NCI-H748 (cell line): ENCODE measurements at regions not wholly inside any gene's neighbourhood (a gene's known extent, or its start where the extent isn't known, plus 50 kb on each side); places are given as distances from the start of the nearest gene placed in this dataset.

Experiments used
- DNase-seq: peaks from one replicate; lab custom pipeline; 2025; ENCODE audit not compliant: unreplicated experiment; lab: John Stamatoyannopoulos, UW

DNA sequence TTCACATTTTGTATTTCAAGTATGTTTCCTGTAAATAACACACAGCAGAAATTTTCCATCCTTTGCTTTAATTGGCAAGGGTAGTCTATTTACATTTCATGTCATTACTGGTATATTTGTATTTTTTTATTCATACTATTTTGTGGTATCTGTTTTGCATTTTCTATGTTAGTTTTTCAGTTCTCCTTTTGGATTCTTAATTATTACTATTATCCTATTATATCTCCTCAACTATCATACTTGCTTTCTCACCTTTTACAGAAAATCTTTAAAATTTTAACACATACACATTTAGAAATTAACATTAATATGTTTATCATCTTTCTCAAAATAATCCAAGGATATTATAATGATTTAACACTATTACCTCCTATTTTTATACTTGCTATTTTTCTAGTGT is 918.3 kb upstream of the MAP3K7 start:
- DNase-seq = no peak

GRCh38 chr6:91501930-91502329 is 915.1 kb upstream of the MAP3K7 start:
- no peak for DNase-seq

GRCh38 chr6:91500689-91501303 is 913.9 kb upstream of the MAP3K7 start:
- no peak for DNase-seq

DNA sequence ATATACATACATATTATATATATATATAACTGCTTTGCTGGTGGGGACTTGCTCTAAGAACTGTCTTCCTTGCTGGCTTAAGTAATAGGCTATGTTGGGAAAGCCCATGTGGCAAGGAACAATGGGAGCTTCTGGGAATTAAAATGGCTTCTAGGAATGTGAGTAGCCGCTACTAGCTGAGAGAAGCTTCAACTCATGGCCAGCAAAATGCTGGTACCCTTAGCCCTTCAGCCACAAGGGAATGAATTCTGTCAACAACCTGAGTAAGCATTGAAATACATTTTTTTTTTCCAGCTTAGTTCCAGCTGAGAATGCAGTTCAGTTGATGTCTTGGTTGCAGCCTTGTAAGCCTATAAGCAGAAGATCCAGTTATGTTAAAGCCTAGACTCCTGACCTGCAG is 911.7 kb upstream of the MAP3K7 start:
- DNase-seq = no peak

DNA sequence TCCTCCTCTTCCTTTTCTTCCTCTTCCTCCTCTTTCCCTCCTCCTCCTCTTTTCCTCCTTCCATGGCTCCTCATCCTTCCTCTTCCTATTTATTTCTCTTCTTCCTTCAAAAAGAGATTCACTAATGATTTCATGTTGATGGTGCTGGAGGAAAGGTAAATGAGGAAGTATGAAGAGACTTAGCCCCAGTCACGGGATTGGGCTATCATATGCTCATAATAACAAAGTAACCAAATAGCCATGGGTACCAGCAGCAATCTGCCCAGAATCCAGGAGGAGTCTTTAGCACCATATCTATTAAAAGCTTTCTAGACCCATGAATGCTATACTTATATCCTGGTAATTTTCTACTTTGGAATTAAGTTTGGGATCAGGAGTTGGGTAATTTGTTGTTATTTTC is 910.9 kb upstream of the MAP3K7 start:
- DNase-seq = no peak

DNA sequence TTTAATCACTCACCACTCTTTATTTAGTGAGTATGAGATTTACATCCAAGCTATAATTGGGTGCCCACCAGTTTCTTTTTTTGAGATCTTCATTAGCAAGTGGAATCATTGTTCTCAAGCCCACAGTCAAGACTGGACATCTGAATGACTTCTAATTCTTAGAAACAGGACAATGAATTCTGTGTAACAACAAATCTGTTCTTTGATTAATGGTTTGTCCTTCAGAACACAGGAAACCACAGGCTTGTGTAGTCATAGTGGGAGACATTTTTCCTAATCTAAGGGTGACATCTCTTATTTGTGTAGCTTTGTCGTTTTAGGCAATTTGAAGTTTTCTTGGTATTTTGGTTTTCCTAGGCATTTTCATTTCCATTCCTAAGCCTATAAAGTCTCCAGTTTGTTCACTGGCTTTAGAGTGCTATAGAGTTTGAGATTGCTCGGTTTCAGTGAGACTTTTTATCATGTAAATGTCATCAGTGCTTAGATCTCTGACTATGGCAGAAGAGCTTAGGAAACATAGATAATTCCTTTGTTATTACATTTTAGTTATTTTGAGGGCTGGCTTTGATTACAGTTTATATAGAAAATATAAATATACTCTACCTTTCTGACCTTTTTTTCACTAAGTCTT is 903.9 kb upstream of the MAP3K7 start:
- no peak for DNase-seq

- no peak for DNase-seq
These were observed 901.0 kb upstream of the MAP3K7 start for GRCh38 chr6:91487696-91488392.

DNA sequence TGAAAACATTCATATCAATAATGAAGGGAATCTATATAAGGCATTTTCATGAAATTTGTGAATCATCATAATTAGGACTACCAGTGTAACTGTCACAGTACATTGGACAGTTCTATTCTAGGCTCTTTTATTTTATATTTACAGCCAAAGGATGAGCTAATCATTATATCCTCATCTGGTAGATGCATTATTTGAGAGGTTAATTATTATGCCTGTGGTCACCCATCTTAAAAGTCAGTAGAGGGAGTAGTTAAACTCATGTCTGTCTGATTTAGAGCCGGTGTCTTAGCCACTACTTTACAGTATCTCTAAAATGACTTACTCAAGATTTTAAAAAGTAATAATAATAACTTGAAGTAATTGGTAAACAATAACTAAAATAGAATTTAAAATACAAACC is 899.3 kb upstream of the MAP3K7 start:
- DNase-seq = no peak

GRCh38 chr6:91485047-91485446 is 898.2 kb upstream of the MAP3K7 start:
- DNase-seq = no peak

DNA sequence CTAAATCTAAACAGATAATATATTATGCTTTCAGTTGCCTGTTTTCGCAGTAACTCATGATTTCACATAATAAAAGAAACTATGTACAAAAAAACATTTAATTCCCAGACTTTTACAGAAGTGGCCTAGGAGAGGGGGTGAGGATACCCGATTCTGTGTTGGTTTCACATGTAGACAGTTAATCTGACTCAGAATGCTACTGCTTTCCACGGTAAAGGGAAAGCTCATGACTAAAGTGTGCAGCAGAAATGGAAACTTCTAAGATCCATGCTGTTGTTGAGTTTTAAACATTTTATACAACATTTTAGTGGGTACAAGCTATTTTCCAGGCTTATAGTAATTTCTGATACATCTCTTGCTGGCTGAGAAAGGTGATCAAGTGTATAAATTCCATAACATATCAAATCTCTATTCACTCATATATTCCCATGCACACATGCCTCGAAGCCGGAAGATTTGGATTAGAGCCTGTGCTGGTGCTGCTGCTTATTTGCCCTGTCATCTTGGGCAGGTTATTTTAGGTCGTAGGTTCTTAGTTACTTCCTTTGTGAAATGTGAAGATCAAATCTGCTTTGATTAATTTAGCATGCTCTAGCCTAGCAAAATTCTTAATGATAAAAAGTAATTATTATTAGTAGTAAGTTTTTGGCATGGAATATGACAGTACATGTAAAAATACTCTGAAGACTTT is 896.7 kb upstream of the MAP3K7 start:
- DNase-seq = no peak

DNA sequence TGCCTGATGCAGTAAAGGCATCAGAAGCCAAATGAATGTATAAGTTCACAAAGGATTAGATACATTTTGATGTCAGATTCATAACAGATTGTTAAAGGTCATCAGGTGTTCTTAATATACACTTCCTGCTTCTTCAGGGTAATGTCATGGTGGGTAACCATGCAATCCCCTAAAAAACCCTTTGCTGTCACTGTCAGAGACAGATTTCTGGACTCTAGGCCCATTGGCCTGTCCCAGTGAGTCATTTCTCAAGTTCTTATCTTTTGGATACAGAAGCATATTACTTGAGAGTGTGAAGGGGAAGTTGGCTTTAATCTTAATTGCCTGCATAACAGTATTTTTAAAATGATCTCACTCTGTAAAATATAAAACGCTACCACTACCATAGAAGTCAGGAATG is 895.6 kb upstream of the MAP3K7 start:
- no peak for DNase-seq

- peak; percentile 7 for DNase-seq
These were observed 893.5 kb upstream of the MAP3K7 start for GRCh38 chr6:91480402-91480801.

DNA sequence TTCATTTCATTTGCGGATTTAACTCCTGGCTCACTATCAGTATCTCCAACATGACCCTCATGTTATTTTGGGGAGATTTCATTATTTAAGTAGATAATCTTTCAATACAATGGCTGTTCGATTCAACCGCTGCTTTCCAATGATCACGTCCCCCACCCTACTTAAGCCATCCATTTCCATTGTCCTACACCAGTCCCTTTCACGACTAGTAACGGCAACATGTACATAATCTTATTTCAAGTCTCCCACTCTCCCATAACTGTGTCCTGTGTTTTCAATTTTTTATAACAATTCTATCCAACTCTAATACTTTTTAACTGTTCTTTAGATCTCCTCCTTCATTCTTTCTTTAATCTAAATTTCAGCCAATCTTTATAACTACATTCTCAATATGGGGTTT is 890.8 kb upstream of the MAP3K7 start:
- no peak for DNase-seq

DNA sequence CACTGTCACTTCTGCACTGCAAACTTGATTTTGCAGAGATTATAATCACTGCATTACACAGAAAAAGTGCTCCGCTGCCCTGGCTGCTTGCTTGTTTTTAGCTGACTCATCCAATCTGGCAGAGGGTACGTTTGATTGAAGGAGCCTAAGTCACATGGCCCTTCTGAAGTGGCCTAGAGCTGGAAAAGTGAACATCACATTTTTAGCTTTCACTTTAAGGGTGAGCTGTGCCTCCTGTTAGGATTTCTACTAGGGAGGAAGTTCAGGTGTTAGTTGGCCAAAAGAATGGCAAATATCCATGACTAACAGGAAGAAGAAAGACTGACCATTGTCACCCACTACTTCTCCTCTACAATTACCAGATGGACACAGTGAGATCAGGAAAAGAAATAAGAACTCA is 889.1 kb upstream of the MAP3K7 start:
- DNase-seq = peak; percentile 6

DNA sequence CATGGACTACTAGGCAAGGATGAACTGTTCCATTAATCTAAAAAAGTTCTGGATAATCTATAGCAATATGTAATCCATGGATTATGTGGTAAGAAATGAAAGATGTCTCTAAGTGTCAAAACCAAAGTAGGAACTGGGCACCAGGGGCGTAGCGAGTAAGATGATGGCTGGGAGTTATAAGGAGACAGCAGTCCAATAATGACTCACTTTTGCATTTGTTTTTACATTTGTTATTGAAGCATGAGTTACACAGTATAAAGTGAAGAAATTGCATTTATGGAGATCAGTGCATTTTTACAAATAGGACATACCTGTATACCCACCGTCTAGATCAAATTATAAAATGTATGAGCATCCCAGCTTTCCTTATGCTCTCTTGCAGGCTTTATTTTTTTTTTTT is 878.5 kb upstream of the MAP3K7 start:
- DNase-seq = no peak

DNA sequence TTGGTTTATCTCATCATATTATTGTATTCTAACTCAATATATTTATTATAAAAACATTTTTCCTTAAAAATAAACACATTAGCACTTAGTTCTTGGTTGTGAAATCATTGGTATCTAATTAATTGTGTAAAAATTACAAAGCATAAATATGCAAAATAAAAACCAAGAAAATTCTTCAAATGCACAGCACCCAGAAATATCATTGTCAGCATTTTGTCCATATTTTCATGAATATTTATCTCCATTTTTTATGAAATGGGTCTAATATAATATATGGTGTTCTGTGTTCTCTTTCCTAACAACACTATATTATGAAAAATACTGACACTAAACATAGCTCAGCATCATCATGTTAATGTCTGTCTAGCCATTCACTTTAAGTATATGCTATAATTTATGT is 877.8 kb upstream of the MAP3K7 start:
- DNase-seq = no peak

DNA sequence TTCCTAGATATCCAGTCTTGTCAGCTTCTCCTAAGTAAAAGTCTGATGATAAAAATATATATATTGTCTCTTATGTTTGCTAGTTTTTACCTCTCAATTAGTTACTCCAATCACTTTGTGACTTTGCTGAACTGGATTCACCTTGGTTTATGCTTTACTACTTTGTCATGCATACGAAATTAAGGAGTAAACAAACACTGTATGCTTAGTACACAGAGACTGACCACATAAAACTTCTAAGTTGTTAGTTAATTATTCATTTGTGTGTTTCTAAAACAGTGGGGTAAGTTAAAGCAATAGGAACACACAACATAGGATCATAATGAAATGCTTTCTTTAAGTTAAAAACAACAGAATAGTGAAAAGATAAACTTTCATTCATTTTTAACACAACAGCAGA is 877.3 kb upstream of the MAP3K7 start:
- no peak for DNase-seq

DNA sequence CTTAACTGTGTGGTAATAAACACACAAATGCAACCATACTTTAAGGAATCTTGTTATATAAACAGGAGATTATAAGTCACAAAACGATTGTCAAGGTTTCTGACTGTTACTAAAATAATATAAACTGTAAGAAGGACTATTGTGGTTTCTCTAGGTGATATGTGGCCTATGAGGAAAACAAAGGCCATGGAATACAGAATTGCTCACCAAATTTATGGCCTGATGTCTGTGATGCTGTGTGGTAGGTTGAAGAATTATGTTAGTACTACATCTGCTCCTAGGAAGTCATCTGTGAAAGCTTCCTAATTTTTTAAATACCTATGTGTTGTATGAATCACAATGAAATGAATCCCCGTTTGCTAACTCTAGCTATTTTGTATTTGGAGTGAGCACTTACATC is 875.4 kb upstream of the MAP3K7 start:
- DNase-seq = no peak

- no peak for DNase-seq
These were observed 866.5 kb upstream of the MAP3K7 start for GRCh38 chr6:91453224-91453878.

DNA sequence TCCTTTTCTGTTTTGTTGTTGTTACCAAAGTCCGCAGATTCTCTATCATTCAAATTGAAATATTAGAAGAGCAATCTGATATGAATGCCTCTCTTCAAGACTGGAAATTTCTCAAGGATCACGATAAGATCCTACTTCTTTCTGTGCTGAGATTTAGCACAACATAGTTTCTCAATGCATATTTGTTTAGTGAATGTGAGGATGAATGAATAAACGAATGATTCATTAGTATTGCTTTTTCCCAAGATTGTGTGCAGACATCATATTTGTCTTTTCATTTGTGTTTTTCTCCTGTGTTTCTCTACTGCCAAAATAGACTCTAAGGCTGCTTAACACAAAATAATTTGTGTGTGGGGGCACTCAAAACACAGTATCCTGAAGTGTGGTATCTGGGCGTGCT is 862.7 kb upstream of the MAP3K7 start:
- no peak for DNase-seq

GRCh38 chr6:91447530-91448254 is 860.8 kb upstream of the MAP3K7 start:
- DNase-seq = no peak
